HG03066 (cell line): ENCODE measurements at regions not wholly inside any gene's neighbourhood (a gene's known extent, or its start where the extent isn't known, plus 50 kb on each side); places are given as distances from the start of the nearest gene placed in this dataset.
"Not testable (repeated sequence)": the region's sequence is repeated elsewhere in the genome, so short reads cannot be mapped to it uniquely, and the experiment has no call there.

Experiments
- ATAC-seq: cut with Tn5 transposase; IDR thresholded peaks from one replicate; pipeline ENCODE4 v1.9.1; 2021; ENCODE audit warnings: low read depth; ENCODE audit not compliant: unreplicated experiment

DNA sequence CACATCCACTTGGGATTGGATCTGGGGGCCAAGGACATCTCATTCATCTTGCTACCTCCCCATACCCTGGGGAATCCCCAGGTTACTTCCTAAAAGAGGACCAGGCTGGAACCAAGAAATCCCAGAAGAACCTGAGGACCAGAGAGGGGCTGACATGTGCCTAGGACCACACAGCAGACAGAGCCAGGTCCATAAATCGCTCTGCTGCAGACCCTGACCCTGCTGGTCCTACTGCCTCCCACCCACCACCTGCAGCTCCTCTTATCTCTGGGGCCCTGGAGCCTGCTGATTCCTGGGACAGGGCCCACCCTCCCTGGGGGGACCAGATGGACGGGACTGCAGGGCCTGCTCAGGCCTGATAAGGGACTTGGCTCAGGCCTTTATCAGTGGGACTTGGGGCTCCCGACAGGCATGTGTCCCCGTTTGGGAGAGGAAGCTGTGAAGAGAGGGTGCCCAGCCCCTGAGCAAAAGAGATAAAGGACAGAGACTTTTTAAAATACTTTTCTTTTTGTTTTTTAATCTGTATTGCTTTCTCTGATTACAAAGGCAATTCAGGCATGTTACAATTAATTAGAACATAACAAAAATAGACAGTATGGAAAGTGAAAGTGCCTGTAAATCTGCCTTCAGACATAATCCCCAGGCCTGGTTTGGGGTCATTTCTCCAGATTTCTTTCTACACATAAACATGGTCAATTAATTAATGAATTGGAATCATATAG is 101.3 kb upstream of the LARP1 start:
- ATAC-seq = no peak

DNA sequence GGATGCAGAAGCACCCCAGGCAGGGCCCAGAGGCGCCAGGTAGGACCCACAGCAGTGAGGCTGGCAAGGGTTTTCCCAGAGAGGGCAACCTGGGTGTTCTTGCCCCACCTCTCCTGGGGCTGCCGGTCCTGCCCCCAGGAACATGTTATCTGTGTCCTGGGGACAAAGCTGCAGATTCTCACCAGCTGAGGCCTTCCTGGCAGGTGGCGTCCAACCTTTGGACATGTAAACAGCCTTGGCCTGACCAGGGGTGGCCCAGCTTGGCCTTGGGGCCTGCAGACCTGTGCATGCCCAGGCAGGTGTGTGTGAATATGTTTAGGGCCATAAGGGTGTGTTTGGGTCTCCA is 101.8 kb upstream of the LARP1 start:
- ATAC-seq = no peak

DNA sequence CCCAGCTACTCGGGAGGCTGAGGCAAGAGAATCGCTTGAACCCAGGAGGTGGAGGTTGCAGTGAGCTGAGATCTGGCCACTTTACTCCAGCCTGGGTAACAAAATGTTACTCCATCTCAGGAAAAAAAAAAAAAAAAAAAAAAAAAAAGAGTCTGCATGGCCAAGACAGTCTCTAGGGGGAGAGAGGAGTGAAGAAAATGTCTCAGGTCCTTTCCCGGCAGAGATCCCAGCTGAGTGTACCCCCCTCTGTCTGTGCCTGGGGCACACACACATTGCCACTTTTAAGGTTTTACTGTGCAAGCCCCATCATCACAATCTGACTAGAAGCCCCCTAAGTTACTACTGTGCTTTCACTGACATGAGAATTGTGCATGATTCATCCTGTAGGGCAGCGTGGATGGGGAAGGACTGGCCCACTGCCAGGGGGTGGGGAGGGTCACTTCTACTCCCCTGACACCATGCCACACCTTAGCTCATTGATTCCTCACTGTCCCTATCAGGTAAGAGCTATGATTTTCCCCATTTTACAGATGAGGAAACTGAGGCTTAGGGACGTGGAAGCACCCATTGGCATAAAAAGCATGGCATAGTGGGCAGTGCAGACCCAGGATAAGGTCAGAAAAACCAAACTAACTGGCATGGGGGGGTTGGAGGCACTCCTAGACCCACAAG is 102.3 kb upstream of the LARP1 start:
- no peak for ATAC-seq

DNA sequence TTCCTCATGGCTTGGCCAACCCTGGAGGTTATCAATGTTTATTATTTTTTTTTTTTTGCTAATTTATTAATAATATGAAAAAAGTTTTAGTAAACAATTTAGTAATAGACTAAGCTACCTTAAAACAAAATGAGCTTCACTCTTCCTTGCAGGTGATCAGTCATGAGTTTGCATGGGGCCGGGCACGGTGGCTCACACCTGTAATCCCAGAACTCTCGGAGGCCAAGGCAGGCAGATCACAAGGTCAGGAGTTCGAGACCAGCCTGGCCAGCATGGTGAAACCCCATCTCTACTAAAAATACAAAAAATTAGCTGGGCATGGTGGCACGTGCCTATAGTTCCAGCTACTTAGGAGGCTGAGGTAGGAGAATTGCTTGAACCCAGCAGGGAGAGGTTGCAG is 103.4 kb upstream of the LARP1 start:
- not testable (repeated sequence) for ATAC-seq

DNA sequence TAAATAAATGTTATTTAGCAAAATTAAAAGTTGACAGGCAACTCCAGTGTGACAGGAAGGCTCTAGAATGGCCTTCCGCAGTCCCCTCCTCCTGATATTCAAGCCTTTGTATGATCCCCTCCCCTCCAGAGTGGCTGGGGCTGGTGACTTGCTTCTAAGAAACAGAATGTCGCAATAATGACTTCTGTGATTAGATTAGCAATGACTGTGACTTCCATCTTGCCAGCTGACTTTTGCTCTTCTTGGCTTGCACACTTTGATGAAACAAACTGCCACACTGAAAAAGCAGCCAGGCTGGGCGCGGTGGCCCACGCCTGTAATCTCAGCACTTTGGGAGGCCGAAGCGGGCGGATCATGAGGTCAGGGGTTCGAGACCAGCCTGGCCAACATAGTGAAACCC is 106.5 kb upstream of the LARP1 start:
- ATAC-seq = no peak

DNA sequence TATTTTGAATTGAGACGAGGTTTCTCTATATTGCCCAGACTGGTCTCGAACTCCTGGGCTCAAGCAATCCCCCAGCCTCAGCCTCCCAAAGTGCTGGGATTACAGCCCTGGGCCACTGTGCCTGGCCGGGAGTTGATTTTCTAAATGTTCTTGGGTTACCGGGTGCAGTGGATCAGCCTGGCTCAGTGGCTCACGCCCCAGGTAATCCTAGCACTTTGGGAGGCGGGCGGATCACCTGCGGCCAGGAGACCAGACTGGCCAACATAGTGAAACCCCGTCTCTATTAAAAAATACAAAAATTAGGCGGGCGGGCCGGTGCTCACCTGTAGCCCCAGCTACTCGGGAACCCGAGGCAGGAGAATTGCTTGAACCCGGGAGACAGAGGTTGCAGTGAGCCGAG is 106.9 kb upstream of the LARP1 start:
- ATAC-seq = no peak

DNA sequence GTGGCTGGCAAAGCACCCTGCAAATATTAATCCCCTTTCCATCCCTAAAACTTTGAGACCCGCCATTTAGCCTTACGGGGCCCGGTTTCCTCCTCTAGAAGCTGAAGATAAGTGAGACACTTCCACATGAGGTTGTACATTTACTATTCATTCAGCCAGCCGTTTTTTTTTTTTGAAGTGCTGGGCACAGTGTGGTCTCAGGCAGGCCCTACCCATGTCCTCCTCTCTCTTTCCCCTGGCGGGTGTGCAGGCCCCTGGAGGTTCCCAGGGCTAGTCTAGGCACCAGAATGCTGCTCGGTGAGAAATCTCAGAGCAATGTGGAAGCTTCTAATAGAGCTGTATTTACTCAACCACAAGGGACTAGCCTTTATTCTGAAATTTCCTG is 107.4 kb upstream of the LARP1 start:
- ATAC-seq = no peak

DNA sequence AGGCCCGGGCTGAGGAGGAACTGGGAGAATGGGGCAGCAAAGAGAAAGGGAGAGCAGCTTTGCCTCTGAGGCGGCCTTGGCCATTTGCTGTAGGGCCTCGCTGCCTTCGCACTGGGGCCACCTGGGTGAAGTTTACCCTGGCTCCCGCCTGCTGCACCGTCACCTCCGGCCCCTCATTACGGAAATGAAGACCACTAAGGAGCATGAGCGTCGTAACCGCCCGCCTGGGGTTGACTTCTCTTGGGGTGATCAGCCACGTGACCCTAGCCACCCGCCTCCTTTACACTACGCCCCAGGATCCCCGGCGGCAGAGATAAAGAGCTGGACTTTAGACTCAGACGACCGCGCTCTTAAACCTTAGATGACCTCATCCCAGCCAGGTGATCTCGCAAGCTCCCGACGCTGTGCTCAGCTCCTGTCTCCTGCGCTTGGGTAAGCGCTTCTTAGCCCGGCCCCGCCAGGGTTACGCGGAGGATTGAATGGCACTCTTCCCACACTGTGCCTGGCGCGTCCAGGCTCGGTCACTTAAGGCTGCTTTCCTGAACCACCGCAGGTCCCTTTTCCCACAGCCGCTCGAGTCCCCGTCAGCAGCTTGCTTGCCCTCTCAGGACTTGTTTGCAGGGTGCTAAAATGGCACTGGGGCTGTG is 107.9 kb upstream of the LARP1 start:
- no peak for ATAC-seq

DNA sequence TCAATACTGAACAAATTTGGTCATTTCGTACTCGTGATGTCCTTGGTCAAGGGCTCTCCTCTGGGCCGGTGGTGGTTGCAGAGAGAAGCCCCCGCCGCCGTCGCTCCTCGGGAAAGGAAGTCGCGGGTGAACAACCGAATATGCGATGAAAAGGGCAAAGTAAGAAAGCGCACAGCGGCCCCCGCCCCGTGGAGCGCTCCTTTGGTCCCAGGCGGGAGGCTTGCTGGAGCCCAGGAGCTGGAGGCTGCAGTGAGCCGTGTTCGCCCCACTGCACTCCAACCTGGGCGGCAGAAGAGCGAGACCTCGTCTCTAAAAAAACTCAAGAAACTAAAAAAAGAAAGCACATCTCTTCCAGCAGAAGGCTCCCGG is 108.4 kb upstream of the LARP1 start:
- no peak for ATAC-seq

DNA sequence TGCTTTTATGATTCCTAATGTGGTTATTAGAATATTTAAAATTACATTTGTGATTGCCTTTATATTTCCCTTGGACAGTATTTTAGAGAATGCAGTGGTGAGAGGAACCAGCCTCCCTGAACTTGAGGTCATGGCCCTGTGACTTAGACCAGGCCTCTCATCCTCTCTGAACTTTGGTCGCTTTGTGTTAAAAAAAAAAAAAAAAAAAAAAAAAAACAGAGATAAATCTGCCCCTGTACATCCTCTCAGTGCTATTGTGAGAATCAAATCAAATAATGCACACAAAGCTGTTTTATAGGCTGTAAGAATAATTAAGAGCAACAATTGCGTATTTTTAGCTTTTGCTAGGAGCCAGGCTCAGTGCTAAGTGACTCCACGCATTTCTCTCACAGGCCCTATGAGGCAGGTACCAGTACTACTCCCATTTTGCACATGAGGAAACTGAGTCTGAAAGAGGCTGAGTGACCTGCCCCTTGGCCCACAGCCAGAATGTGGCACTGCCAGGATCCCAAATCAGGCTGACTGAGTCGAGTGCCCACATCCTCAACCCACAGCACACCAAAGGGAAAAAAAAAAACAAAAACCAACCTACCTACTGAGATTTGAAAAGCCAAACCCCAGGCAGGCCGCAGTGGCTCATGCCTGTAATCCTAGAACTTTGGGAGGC is 110.3 kb upstream of the LARP1 start:
- no peak for ATAC-seq

DNA sequence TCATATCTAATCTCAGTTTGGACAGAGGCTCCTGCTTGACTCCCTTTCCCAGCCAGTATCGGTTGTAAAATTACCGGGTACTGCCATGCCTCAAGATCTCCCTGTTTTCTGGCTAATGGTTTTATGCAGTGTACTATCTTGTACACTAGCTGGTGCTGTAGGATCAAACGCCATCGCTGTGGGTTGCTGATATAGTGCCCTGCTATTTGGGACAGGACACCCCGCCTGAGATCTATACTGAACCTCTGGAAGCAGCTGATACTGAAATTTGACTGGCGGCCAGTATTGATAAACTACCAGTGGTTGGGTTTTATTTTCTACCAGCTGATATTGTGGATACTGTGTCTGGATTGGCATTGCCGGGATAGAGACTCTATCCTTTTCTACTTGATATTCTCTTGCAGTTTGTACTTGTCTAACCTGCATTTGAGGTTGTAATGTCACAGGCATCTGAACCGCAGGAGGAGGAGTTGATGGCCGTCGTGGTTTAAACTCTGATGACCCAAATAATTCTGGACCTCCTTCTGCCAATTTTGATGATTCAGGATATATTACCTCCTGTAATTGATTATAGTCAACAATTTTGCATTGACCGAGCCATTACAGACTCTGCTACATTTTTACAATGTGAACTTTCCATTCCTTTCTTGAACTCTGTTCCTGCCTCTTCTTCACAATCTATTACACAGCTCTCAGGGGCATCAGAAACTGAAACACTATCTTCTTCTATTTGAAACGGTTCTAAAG is 112.5 kb upstream of the LARP1 start:
- ATAC-seq = no peak

DNA sequence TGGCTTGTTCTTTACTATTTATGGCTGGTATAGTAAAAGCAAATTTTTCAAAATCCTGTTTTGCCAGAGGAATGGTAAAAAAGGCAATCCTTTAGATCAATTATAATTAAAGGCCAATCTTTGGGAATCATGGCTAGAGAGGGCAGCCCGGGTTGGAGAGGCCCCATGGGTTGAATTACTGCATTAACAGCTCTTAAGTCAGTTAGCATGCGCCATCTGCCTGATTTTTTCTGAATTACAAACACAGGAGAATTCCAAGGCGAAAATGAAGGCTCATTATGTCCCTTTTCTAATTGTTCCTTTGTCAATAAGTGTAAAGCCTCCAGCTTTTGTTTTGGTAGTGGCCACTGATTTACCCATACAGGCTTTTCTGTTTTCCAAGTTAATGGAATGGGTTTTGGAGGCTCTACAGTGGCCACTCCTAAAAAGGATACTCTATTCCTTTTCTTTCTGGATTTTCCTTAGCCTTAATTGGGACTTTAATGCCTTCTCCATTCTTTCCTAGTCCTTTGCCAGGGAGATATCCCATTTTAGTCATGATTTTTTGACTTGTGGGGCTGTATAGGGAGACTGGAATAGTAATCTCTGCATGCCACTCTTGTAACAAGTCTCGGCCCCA is 114.9 kb upstream of the LARP1 start:
- ATAC-seq = not testable (repeated sequence)

DNA sequence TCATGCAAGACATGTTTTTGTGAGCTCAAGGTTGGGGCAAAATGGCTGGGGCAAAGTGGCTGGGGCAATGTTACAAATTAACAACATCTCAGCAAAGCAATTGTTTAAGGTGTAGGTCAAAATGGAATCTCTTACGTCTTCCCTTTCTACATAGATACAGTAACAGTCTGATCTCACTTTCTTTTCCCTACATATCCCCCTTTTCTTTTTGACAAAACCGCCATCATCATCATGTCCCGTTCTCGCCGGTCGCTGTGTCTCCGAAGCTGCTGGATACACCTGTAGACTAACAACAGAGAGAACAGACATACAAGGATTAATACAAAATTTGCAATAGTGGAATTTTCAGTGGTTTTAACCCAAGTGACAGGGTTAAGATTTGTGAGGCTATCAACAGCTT is 118.4 kb upstream of the LARP1 start:
- not testable (repeated sequence) for ATAC-seq

DNA sequence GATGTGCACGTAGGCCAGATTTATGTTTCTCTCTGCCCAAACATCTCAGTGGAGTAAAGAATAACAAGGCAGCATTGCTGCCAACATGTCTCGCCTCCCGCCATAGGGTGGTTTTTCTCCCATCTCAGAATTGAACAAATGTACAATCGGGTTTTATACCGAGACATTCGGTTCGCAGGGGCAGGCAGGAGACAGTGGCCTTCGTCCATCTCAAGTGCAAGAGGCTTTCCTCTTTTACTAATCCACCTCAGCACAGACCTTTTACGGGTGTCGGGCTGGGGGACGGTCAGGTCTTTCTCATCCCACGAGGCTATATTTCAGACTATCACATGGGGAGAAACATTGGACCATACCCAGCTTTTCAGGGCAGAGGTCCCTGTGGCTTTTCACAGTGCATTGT is 118.9 kb upstream of the LARP1 start:
- not testable (repeated sequence) for ATAC-seq

DNA sequence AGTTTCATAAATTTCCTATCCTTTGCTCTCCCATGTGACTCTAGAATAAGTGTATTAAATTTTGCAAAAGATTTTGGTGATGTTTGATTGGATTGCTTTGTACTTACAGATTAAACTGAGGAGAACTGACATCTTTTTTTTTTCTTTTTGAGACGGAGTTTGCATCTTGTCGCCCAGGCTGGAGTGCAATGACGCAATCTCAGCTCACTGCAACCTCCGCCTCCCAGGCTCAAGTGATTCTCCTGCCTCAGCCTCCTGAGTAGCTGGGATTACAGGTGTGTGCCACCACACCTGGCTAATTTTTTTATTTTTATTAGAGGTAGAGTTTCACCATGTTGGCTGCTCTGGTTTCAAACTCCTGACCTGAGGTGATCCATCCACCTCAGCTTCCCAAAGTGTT is 121.4 kb upstream of the LARP1 start:
- not testable (repeated sequence) for ATAC-seq

DNA sequence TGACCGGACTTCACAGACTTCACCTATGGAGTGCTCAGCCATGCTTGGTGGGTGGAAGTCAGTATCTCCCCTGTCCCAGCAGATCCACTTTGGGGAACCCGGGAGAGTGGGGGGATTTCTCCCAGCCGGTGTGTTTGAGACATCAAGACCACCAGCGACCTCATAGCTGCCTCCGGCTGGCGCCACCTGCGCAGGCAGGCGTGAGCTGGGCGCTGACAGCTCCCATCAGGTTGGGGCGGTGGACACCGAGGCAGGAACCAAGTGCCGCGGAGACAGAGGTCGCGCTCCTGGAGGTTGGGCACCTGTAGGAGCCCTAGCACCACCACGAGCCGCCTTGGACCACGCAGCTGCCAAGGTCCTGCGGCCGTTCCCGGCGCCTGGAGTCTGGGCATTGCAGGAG is 124.0 kb upstream of the LARP1 start:
- no peak for ATAC-seq

DNA sequence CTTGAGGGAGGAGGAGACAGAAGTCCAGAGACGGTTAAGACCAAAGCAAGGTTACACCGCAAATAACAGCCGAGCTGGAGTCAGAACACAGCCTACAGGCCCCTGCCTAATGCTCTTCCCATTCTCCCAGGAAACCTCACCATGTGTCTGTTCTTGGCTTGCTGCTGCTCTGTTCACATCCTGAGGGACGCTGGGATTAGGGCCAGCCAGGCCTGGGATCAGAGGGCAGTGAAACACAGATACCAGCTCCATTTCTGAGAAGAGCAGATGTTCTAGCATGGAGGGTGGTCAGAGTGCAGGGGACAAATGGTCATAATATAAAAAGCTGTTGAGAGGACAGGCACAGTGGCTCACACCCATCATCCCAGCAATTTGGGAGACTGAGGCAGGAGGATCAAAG is 124.8 kb upstream of the LARP1 start:
- no peak for ATAC-seq

DNA sequence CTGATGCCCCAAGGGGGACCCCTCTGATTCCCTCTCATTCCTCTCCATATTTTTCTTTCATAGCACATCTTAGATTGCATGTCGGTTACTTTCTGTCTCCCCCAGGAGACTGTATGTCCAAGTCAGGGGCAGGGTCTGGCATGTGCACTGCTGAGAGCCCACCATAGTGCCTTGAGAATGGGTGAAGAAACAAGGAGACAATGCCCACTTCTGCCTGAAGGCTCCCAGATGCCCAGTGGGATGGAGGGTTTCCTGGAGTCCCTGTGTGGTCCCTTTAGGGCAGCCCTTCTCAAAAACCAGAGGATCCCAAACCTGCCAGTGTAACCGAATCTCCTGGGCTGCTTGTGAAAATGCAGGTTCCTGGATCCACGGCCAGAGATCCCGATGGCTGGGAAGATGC is 126.5 kb upstream of the LARP1 start:
- no peak for ATAC-seq

DNA sequence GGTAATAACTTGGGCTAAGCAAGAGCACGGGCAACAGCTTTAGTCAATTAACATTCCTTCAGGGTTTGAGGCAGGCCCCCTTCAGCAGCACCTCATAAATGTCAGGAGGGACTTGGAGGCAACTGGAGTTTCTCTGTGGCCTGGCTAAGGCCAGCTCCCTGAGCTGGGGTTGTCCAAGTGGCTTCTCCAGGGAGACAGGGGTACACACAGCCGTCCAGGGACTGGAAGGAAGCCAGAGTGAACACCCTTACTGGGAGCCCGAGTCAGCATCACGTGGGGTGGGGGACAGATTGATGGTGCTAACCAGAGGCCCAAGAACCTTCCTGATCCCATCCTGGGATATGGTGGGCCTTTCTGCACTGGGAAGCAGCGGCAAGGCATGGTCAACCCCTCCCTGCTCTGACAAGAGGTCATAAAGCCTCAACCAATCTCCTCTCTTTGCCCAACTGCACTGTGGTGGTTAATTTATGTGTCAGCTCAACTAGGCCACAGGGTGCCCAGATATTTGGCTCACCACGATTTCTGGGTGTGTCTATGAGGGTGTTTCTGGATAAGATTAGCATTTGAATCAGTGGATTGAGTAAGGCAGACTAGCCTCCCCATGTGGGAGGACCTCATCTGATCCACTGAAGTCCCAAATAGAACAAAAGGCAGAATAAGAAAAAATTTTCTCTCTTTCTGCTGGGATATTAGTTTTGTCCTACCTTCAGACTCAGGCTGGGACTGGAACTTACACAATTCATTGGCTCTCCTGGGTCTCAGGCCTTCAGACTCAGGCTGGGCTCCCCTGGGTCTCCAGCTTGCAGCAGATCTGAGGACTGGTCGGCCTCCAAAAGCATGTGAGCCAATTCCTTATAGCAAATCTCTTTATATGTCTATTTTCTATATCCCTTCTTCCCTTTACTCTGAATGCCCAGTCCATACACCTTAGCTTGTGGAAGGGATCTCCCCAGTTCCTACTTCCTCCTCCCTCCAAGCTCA is 127.2 kb upstream of the LARP1 start:
- no peak for ATAC-seq
